NT2/D1 (cell line): ENCODE measurements at regions not wholly inside any gene's neighbourhood (a gene's known extent, or its start where the extent isn't known, plus 50 kb on each side); places are given as distances from the start of the nearest gene placed in this dataset.

Experiments used
- SUZ12 ChIP-seq: IDR thresholded peaks from 2 replicates; pipeline ENCODE4 v1.6.1; 2011; ENCODE audit not compliant: insufficient read length, insufficient read depth; ENCODE audit errors: extremely low read depth
- YY1 ChIP-seq: IDR thresholded peaks from 2 replicates; pipeline ENCODE4 v1.6.1; 2011; ENCODE audit not compliant: insufficient read length, insufficient read depth

- TF ChIP-seq YY1: no peak
- no peak for TF ChIP-seq SUZ12
Observed at GRCh38 chr2:128834880-128835252, 516.2 kb upstream of the HS6ST1 start.
